AG10803 (cell line): ENCODE measurements at regions not wholly inside any gene's neighbourhood (a gene's known extent, or its start where the extent isn't known, plus 50 kb on each side); places are given as distances from the start of the nearest gene placed in this dataset.

Experiments used
- DNase-seq: peaks from one replicate; pipeline ENCODE4 v3.0.0; 2010; ENCODE audit warnings: low read depth
- H3K4me3 ChIP-seq: 2 replicates; pipeline ENCODE4 v1.5.1; 2011; ENCODE audit warnings: mild to moderate bottlenecking, low read length, control low read depth
- CTCF ChIP-seq: conservative IDR thresholded peaks from 2 replicates; pipeline ENCODE4 v1.5.1; 2011; ENCODE audit warnings: mild to moderate bottlenecking, low read length, control low read depth, inconsistent platforms

- no peak for DNase-seq
- no peak for TF ChIP-seq CTCF
- no peak overlapping the region for H3K4me3 ChIP-seq
These were observed 163.4 kb downstream of the HTR1B start for GRCh38 chr6:77299931-77300330.

GRCh38 chr6:77298283-77298682, 165.0 kb downstream of the HTR1B start:
- DNase-seq = no peak
- no peak for TF ChIP-seq CTCF

GRCh38 chr6:77292564-77293546, 170.4 kb downstream of the HTR1B start:
- TF ChIP-seq CTCF = no peak
- no peak overlapping the region for H3K4me3 ChIP-seq
- DNase-seq = peak; percentile 92

More at GRCh38 chr6:77298283-77298682, 165.0 kb downstream of the HTR1B start:
- H3K4me3 ChIP-seq = no peak overlapping the region

- DNase-seq = no peak
- no peak overlapping the region for H3K4me3 ChIP-seq
- TF ChIP-seq CTCF = no peak
These were observed 172.5 kb downstream of the HTR1B start for GRCh38 chr6:77290798-77291197.

GRCh38 chr6:77286541-77286940, 176.8 kb downstream of the HTR1B start:
- H3K4me3 ChIP-seq = no peak overlapping the region
- no peak for TF ChIP-seq CTCF
- no peak for DNase-seq

GRCh38 chr6:77273929-77274328, 189.4 kb downstream of the HTR1B start:
- no peak for TF ChIP-seq CTCF
- H3K4me3 ChIP-seq = no peak overlapping the region
- no peak for DNase-seq

GRCh38 chr6:77264970-77265369, 198.3 kb downstream of the HTR1B start:
- H3K4me3 ChIP-seq = no peak overlapping the region

More at GRCh38 chr6:77264970-77265369, 198.3 kb downstream of the HTR1B start:
- no peak for DNase-seq
- TF ChIP-seq CTCF = no peak
